Epidermal melanocyte (primary cell): ENCODE measurements at regions not wholly inside any gene's neighbourhood (a gene's known extent, or its start where the extent isn't known, plus 50 kb on each side); places are given as distances from the start of the nearest gene placed in this dataset.

Experiments
- DNase-seq: peaks from one replicate; pipeline ENCODE4 v3.0.0; 2011; ENCODE audit warnings: low spot score; ENCODE audit not compliant: insufficient read length

DNA sequence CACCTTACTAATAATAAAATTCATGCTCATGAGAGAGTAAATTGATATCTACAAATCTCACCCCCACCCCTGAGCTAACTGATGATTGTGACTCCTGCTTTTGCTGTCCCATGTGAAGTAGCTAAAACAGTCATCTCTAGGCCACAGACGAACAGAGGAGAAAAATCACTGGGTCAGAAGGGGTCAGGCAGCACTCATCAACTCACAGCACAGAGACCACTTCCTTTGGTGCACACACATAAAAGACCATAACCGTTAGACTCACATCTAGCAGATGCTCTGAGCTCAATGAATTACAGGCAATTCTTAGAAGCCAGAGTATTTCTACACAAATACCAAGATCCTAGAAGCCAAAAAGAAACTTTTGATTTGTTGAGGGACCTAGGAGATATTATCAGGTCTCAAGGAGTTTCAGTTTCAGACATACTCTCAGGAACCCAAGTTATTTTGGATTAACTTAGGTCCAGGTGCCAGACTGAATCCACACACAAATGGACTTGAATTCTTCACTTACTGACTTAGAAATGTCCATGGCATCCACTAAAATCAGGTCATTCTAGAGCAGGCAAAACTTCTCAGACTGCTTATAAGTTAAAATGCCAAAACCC, 65.0 kb upstream of the TES start:
- DNase-seq: no peak

DNA sequence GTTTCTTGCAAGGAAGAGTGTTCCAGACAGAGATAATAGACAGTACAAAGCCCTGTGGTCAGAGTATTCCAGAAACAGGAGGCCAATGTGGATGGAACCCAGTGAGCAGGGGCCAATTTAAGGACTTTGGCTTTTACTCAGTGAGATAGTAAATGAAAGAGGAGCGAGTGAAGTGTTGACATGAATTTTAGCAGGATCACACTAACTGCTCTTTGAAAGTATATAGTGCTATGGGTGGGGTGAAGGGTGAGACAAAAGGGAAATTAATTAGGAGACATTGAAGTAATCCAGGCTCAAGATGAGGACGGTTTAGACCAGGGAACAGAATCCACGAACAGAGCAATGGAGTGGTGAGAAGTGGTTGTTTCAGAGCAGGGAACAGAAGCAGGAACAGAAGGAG, 62.2 kb upstream of the TES start:
- DNase-seq: no peak

DNA sequence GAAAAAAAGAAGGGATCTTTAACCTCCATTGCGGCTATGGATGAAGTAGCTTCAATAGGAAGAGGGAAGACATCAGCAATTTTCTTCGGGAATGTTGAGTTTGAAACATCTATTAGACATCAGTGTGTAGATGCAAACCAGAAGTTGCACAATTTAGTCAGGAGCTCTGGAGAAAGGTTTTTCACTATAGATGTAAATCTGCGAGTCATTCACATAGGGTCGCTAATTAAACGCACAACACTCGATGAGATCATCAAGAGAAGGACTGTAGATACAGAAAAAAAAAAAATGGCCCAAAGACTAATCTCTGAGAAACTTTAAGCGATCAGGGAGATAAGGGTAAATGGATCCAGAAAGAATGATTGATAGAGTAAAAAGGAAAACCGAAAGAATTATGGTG, 61.7 kb upstream of the TES start:
- DNase-seq: no peak

DNA sequence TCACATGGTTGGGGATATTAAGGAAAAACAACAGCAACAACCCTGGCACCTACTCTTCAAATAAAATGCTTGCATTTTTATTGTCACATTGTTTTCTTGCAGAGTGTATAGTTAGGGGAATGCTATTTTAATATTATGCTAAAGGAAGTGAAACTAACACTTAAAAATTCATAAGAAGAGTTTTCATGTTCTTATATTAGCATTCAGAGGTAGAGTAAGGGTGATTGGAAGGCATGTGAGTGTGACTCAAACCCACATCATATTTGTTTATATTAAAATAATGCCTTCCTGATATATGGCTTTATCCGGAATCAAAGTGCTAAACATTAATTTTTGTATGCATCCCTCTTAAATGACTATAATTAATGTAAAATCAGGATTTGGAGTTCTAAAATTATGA, 59.8 kb upstream of the TES start:
- DNase-seq: no peak

DNA sequence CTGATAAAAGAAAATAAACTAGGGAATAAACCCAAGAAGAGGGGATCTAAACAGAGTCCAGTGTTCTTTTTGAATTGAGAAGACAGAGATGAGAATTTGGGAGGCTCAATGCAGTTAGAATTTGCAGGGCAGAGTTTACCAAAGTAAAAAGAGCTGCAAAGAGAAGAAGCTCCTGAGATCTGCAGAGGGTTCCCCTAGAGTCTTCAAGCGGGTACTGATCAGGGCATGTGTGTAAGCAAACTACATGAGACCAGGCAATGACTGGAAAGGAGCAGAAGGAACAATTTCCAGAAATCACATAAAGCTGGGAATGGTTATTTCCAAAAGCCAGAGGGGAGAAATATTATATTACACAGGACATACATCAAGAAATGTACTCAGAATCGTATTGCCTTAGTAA, 58.1 kb upstream of the TES start:
- no peak for DNase-seq

DNA sequence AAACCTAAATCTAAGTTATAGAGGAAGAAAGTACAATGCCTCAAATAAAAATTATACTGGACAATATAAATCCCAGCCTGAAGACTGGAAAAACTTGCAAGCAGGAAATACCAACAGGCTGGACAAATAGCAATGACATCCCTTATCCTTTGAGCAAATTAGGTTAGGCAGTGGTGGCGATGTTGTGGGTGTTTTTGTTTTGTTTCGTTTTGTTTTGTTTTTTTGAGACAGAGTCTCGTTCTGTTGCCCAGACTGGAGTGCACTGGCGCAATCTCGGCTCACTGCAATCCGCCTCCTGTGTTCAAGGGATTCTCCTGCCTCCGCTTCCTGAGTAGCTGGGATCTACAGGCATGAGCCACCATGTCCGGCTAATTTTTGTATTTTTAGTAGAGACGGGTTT, 57.3 kb upstream of the TES start:
- DNase-seq: no peak

DNA sequence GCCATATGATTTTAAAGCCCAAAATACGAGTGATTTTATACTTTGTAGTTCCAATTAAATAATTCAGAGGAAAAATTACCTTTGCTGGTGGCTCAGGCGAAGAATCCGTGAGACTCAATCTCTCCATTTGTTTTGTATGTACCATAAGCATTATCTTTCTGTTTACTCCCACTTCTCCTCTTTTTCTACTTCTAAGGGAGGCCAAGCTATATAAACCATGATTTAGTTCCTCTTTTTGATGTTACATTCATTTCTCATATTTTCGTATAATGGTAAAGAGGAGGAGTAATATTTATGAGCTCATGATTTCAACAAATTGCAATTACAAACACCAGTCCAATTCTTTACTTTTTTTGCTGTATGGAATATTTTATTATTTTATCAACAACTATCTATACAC, 50.6 kb upstream of the TES start:
- DNase-seq: no peak
